A549 (cell line): ENCODE measurements at regions not wholly inside any gene's neighbourhood (a gene's known extent, or its start where the extent isn't known, plus 50 kb on each side); places are given as distances from the start of the nearest gene placed in this dataset.

Source experiments
- ATAC-seq, 2 experiments: fragments of 200-7000 bp in 1 of 2; fragments of >200 bp in 1 of 2; cut with Nextera tagmentation in 1 of 2; cut with Tn5 transposase in 1 of 2; 3 replicates each; pipeline versions ENCODE4 v1.8.0 to v1.9.1; 2018 to 2020; ENCODE audit warnings: mild to moderate bottlenecking in 1 of 2, moderate library complexity in 1 of 2
- CTCF ChIA-PET: fragments of 300-600 bp; sonication (Branson Sonifier 250); formaldehyde crosslinking; extraction: SDS; loops from one replicate; lab custom pipeline; 2021; ENCODE audit warnings: antibody characterized with exemption, inconsistent platforms; lab: Yijun Ruan, JAX
- POLR2A ChIA-PET: fragments of 350-600 bp; formaldehyde crosslinking; extraction: SDS; loops from one replicate; lab custom pipeline; 2021; ENCODE audit warnings: antibody characterized with exemption, inconsistent platforms; lab: Yijun Ruan, JAX
- DNase-seq, 2 experiments: peaks; one replicate each; pipeline versions ENCODE4 v3.0.0 to v3.0.0-alpha.2; 2011 to 2016; ENCODE audit warnings: low read depth in 1 of 2, low spot score in 1 of 2
- FAIRE-seq: peaks from 2 replicates; lab custom pipeline; 2011; peaks lifted over from hg19 to GRCh38; lab: Jason Lieb, UNC
- H3K27ac ChIP-seq, 2 experiments: fragments of >200 bp; sonication (Bioruptor Twin); formaldehyde crosslinking; 3 replicates each; pipeline ENCODE4 v1.5.1; 2016 to 2017
- H3K4me1 ChIP-seq: fragments of >200 bp; sonication (Bioruptor Twin); formaldehyde crosslinking; 3 replicates; pipeline ENCODE4 v1.6.1; 2016
- H3K4me2 ChIP-seq: fragments of >200 bp; sonication (Bioruptor Twin); formaldehyde crosslinking; 3 replicates; pipeline ENCODE4 v1.6.1; 2016
- H3K4me3 ChIP-seq: fragments of >200 bp; sonication (Bioruptor Twin); formaldehyde crosslinking; 3 replicates; pipeline ENCODE4 v1.5.1; 2016
- H3K9me3 ChIP-seq: fragments of >200 bp; sonication (Bioruptor Twin); formaldehyde crosslinking; 3 replicates; pipeline ENCODE4 v1.6.1; 2016
- ATOH8 ChIP-seq: fragments of 250-450 bp; sonication (Bioruptor Pico); IDR thresholded peaks from 2 replicates; pipeline ENCODE4 v1.5.0; 2020; ENCODE audit warnings: low read depth, mild to moderate bottlenecking, moderate library complexity
- CBX8 ChIP-seq: fragments of 200-600 bp; sonication (generic); IDR thresholded peaks from 2 replicates; pipeline ENCODE4 v1.6.1; 2016
- CHD4 ChIP-seq: fragments of 200-600 bp; sonication (generic); IDR thresholded peaks from 2 replicates; pipeline ENCODE4 v1.6.1; 2016; ENCODE audit warnings: antibody characterized with exemption, mild to moderate bottlenecking, borderline replicate concordance
- CTCF ChIP-seq: fragments of >200 bp; sonication (Bioruptor Twin); formaldehyde crosslinking; IDR thresholded peaks from 3 replicates; pipeline ENCODE4 v1.5.1; 2016
- E2F6 ChIP-seq: IDR thresholded peaks from 2 replicates; pipeline ENCODE4 v1.6.1; 2012; ENCODE audit warnings: low read depth, borderline replicate concordance
- EHMT2 ChIP-seq: fragments of 200-600 bp; sonication (generic); IDR thresholded peaks from 2 replicates; pipeline ENCODE4 v1.6.1; 2016; ENCODE audit warnings: antibody characterized with exemption, low read depth, mild to moderate bottlenecking, moderate library complexity
- EP300 ChIP-seq, 2 experiments: fragments of >200 bp; sonication (Bioruptor Twin); formaldehyde crosslinking; IDR thresholded peaks; 2 replicates in 1 of 2; 3 replicates in 1 of 2; pipeline ENCODE4 v1.6.1; 2016 to 2017
- FOXS1 ChIP-seq: fragments of 250-450 bp; sonication (Bioruptor Pico); IDR thresholded peaks from 2 replicates; pipeline ENCODE4 v1.5.0; 2020; ENCODE audit warnings: mild to moderate bottlenecking, moderate library complexity
- HEYL ChIP-seq: fragments of 250-450 bp; sonication (Bioruptor Pico); IDR thresholded peaks from 2 replicates; pipeline ENCODE4 v1.8.0; 2021; ENCODE audit warnings: mild to moderate bottlenecking, moderate library complexity
- JUN ChIP-seq, 2 experiments: fragments of >200 bp; sonication (Bioruptor Twin); formaldehyde crosslinking; IDR thresholded peaks; 2 replicates in 1 of 2; 3 replicates in 1 of 2; pipeline ENCODE4 v1.6.1; 2016 to 2017
- KDM1A ChIP-seq: fragments of 200-600 bp; sonication (generic); IDR thresholded peaks from 2 replicates; pipeline ENCODE4 v1.6.1; 2016; ENCODE audit warnings: low read depth, mild to moderate bottlenecking
- MAFK ChIP-seq: fragments of 450-650 bp; IDR thresholded peaks from 2 replicates; pipeline ENCODE4 v1.6.1; 2014; ENCODE audit not compliant: partially characterized antibody
- MAZ ChIP-seq: fragments of 150-350 bp; IDR thresholded peaks from 2 replicates; pipeline ENCODE4 v1.6.1; 2014; ENCODE audit warnings: antibody characterized with exemption, low read depth, low read length, borderline replicate concordance
- NFE2L2 ChIP-seq: fragments of 150-350 bp; conservative IDR thresholded peaks from 2 replicates; pipeline ENCODE4 v1.6.1; 2014; ENCODE audit warnings: low read length
- PBX3 ChIP-seq: IDR thresholded peaks from 2 replicates; pipeline ENCODE4 v1.6.1; 2012
- RCOR1 ChIP-seq: fragments of 150-350 bp; IDR thresholded peaks from 2 replicates; pipeline ENCODE4 v1.6.1; 2014; ENCODE audit warnings: antibody characterized with exemption, low read length, low read depth
- REST ChIP-seq: fragments of 200-600 bp; sonication (generic); IDR thresholded peaks from 2 replicates; pipeline ENCODE4 v1.6.1; 2016; ENCODE audit warnings: antibody characterized with exemption, mild to moderate bottlenecking, moderate library complexity
- RFX5 ChIP-seq: fragments of 450-650 bp; IDR thresholded peaks from 2 replicates; pipeline ENCODE4 v1.7.1; 2014; ENCODE audit warnings: antibody characterized with exemption, mild to moderate bottlenecking, moderate library complexity
- SMC3 ChIP-seq: fragments of >200 bp; sonication (Bioruptor Twin); formaldehyde crosslinking; IDR thresholded peaks from 3 replicates; pipeline ENCODE4 v1.6.1; 2018; ENCODE audit warnings: inconsistent platforms
- ZC3H11A ChIP-seq: fragments of 450-650 bp; IDR thresholded peaks from 2 replicates; pipeline ENCODE4 v1.6.1; 2014; ENCODE audit warnings: antibody characterized with exemption, mild to moderate bottlenecking
- ZNF302 ChIP-seq: fragments of 250-450 bp; sonication (Bioruptor Pico); IDR thresholded peaks from 2 replicates; pipeline ENCODE4 v1.9.0; 2021; ENCODE audit warnings: inconsistent platforms, mild to moderate bottlenecking, moderate library complexity
- ZSCAN20 ChIP-seq: fragments of 250-450 bp; sonication (Bioruptor Pico); IDR thresholded peaks from 2 replicates; pipeline ENCODE4 v1.8.0; 2022; ENCODE audit warnings: mild to moderate bottlenecking, moderate library complexity
- WGBS: methylation state at CpG from one replicate; pipeline ENCODE4 v1.1.6; 2017; ENCODE audit errors: missing lambda C conversion rate; 5-methylcytosine and 5-hydroxymethylcytosine counted together
- TF ChIP-seq, protein P1 (sequence below): fragments of >200 bp; sonication (Bioruptor Twin); formaldehyde crosslinking; IDR thresholded peaks from 2 replicates; pipeline ENCODE4 v1.6.1; 2016

- TF ChIP-seq JUN (IDR thresholded peaks at IDR 0.05) (no peak), CBX8 (no peak), EP300 (IDR thresholded peaks at IDR 0.05) (no peak), HEYL (CRISPR knock-in tag) (no peak), SMC3 (no peak), E2F6 (no peak), PBX3 (no peak), ZSCAN20 (no peak), CHD4 (no peak)
- TF ChIP-seq, protein P1, sequence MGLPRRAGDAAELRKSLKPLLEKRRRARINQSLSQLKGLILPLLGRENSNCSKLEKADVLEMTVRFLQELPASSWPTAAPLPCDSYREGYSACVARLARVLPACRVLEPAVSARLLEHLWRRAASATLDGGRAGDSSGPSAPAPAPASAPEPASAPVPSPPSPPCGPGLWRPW, result no peak
These were observed 696.7 kb upstream of the WWC1 start (continued) for GRCh38 chr5:167594750-167595149.

DNA sequence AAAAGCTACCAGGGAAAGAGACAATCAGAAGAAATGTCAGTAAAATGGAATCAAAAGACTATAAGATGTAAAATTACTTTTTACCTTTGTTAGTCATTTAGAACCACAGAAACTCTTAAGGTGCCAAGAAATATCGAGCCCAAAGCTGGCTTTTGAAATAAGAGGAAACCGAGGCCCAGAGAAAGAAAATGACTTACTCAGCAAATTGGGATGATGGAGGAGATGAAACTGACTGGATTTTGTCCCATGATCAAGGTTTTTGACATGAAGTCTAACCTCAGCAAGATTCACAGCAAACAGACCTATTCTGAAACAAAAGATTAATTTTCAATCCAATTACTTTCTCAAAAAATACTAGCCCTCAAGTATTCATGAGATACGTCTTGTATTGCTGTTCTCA is 696.2 kb upstream of the WWC1 start:
- DNase-seq, result no peak
- Histone ChIP-seq H3K27ac (no peak overlapping the region), H3K4me3 (no peak overlapping the region), H3K4me1 (peaks cover 12% of the 10 kb centered on the region), H3K9me3 (no peaks in the 10 kb centered on the region), H3K4me2 (no peak overlapping the region)
- whole genome bisulfite sequencing, result 49% methylated on average over 3 of the region's 3 CpGs
- POLR2A ChIA-PET, result no interaction called here
- FAIRE-seq, result no peak
- ATAC-seq, result no peak
- CTCF ChIA-PET, result interaction anchor here (1.2 kb wide), 1 partner anchor 12 kb away, joined by 3 read pairs; no protein-coding TSS in a partner anchor
- TF ChIP-seq MAFK, result peak; percentile 82
- TF ChIP-seq RFX5, result no peak
- TF ChIP-seq MAZ, result no peak
- TF ChIP-seq KDM1A, result no peak
- no peak for TF ChIP-seq ATOH8 (CRISPR knock-in tag)

DNA sequence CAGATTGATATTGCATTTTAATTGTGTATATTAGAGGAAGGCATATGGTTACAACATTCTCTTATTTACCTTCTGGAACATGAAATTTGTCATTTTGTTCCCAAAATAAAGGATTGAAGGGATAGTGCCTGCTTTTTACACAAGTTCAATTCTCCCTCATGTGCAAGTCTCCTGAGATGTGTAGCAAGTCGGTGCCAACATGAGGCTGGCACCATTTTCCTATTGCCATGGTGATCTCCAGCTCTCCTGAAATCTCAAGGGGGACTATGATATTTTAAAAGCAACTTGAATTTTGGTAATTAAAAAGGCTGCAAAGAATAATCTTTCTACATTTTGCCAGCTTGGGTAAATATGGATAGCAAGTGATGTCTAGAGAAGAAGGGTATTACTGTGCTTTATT is 693.3 kb upstream of the WWC1 start:
- no peak for TF ChIP-seq KDM1A
- no peak for TF ChIP-seq EP300 (IDR thresholded peaks at IDR 0.05)
- TF ChIP-seq NFE2L2, result no peak
- no peak for TF ChIP-seq CTCF
- TF ChIP-seq MAFK, result no peak
- TF ChIP-seq ZC3H11A, result no peak
- TF ChIP-seq ZNF302 (CRISPR knock-in tag), result no peak
- no peak for TF ChIP-seq EHMT2
- no peak for TF ChIP-seq RCOR1
- TF ChIP-seq REST, result no peak
- no peak for TF ChIP-seq FOXS1 (CRISPR knock-in tag)
- no peaks in the 10 kb centered on the region for H3K4me1 ChIP-seq
- POLR2A ChIA-PET, result no interaction called here
- no peak overlapping the region for H3K4me2 ChIP-seq
- DNase-seq (no peak), FAIRE-seq (no peak), ATAC-seq (no peak)
- H3K4me3 ChIP-seq, result no peak overlapping the region
- no peaks in the 10 kb centered on the region for H3K9me3 ChIP-seq
- CTCF ChIA-PET, result no interaction called here
- no peak overlapping the region for H3K27ac ChIP-seq
- WGBS, result 26% methylated on average over 1 of the region's 1 CpG
